Loucy (cell line): ENCODE measurements at regions not wholly inside any gene's neighbourhood (a gene's known extent, or its start where the extent isn't known, plus 50 kb on each side); places are given as distances from the start of the nearest gene placed in this dataset.

Source experiments
- EZH2phosphoT487 ChIP-seq: fragments of 200-600 bp; IDR thresholded peaks from 2 replicates; pipeline ENCODE4 v1.6.1; 2018; ENCODE audit warnings: antibody characterized with exemption, mild to moderate bottlenecking, moderate library complexity, borderline replicate concordance
- TF ChIP-seq, protein P1 (sequence below): fragments of 200-600 bp; sonication (generic); conservative IDR thresholded peaks from 2 replicates; pipeline ENCODE4 v1.5.1; 2014; ENCODE audit warnings: mild to moderate bottlenecking, antibody characterized with exemption, low read length

DNA sequence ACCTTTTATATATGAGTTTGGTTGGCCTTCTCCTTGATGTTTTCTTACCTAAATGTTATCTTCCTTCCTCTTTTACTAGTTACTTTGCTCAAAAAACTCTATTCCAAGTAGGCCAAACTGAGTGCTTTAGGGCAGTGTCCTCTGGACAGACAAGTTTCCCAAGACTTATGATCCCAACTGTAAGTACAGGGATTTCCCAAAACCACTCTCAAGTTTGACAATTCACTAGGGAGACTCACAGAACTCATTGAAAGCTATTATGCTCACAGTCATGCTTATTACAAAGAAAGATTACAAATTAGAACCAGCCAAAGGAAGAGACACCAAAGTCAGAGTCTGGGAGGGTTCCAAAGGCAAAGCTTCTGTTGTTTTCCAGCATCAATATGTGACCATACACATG is 534.2 kb upstream of the ALCAM start:
- TF ChIP-seq, protein P1, sequence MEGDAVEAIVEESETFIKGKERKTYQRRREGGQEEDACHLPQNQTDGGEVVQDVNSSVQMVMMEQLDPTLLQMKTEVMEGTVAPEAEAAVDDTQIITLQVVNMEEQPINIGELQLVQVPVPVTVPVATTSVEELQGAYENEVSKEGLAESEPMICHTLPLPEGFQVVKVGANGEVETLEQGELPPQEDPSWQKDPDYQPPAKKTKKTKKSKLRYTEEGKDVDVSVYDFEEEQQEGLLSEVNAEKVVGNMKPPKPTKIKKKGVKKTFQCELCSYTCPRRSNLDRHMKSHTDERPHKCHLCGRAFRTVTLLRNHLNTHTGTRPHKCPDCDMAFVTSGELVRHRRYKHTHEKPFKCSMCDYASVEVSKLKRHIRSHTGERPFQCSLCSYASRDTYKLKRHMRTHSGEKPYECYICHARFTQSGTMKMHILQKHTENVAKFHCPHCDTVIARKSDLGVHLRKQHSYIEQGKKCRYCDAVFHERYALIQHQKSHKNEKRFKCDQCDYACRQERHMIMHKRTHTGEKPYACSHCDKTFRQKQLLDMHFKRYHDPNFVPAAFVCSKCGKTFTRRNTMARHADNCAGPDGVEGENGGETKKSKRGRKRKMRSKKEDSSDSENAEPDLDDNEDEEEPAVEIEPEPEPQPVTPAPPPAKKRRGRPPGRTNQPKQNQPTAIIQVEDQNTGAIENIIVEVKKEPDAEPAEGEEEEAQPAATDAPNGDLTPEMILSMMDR = no peak
- TF ChIP-seq EZH2phosphoT487 = no peak
